K562 (cell line): ENCODE measurements at regions not wholly inside any gene's neighbourhood (a gene's known extent, or its start where the extent isn't known, plus 50 kb on each side); places are given as distances from the start of the nearest gene placed in this dataset.

Experiments
- ATAC-seq: fragments of 200-7000 bp; cut with Tn5 transposase; 3 replicates; pipeline ENCODE4 v1.9.1; 2020; ENCODE audit warnings: moderate library complexity
- BruUV-seq: library from RNA; stranded (reverse); fragments of 400-500 nt; replicated peaks from 2 replicates; lab custom pipeline; 2021; lab: Mats Ljungman, UMichigan
- CTCF ChIA-PET: fragments of 300-600 bp; formaldehyde crosslinking; extraction: SDS; loops from one replicate; lab custom pipeline; 2021; ENCODE audit warnings: low intra/inter-chr PET ratio; lab: Yijun Ruan, JAX
- POLR2A ChIA-PET: fragments of 300-600, 350-650 bp; sonication (Branson Sonifier 250); formaldehyde crosslinking; extraction: SDS; loops from one replicate; lab custom pipeline; 2021; ENCODE audit warnings: antibody characterized with exemption, inconsistent platforms; lab: Yijun Ruan, JAX
- DNase-seq, 4 experiments: peaks; one replicate each; pipeline versions ENCODE4 v3.0.0 to v3.0.0-alpha.2; 2011 to 2018; ENCODE audit warnings: low spot score in 3 of 4, mixed read lengths in 3 of 4; ENCODE audit errors: extremely low read depth in 1 of 4
- FAIRE-seq: peaks from 2 replicates; lab custom pipeline; 2011; peaks lifted over from hg19 to GRCh38; lab: Jason Lieb, UNC
- H2AFZ ChIP-seq: 2 replicates; pipeline ENCODE4 v1.6.0; 2011; ENCODE audit warnings: low read depth, low read length, control low read depth, inconsistent platforms
- H3K27ac ChIP-seq: fragments of 200-600 bp; 3 replicates; pipeline ENCODE4 v1.8.0; 2011; ENCODE audit warnings: low read depth, mild to moderate bottlenecking, control low read depth, inconsistent platforms, low read length, moderate library complexity, mixed read lengths; ENCODE audit errors: extremely low read depth
- H3K27me3 ChIP-seq, 2 experiments: fragments of 300-600 bp in 1 of 2; 2 replicates in 1 of 2; 3 replicates in 1 of 2; pipeline versions ENCODE4 v1.6.0 to v1.8.0; 2011; ENCODE audit warnings: inconsistent platforms in 2 of 2, low read length in 2 of 2, mild to moderate bottlenecking in 1 of 2, mixed read lengths in 1 of 2, moderate library complexity in 1 of 2; ENCODE audit not compliant: control insufficient read depth in 2 of 2, insufficient read depth in 2 of 2
- H3K36me3 ChIP-seq: fragments of 300-600 bp; 3 replicates; pipeline ENCODE4 v1.8.0; 2011; ENCODE audit warnings: mild to moderate bottlenecking, low read length, inconsistent platforms; ENCODE audit not compliant: control insufficient read depth, insufficient read depth
- H3K4me1 ChIP-seq, 2 experiments: fragments of 200-600 bp in 1 of 2; replicated peaks in 1 of 2; 2 replicates in 1 of 2; 3 replicates in 1 of 2; pipeline versions ENCODE4 v1.5.1 to v1.8.0; 2011; ENCODE audit warnings: inconsistent platforms in 2 of 2, low read length in 2 of 2, mild to moderate bottlenecking in 1 of 2, mixed read lengths in 1 of 2, moderate library complexity in 1 of 2; ENCODE audit not compliant: control insufficient read depth in 2 of 2, insufficient read depth in 2 of 2
- H3K4me2 ChIP-seq: 2 replicates; pipeline ENCODE4 v1.6.1; 2011; ENCODE audit warnings: low read length, control low read depth, inconsistent platforms, mixed read lengths; ENCODE audit not compliant: insufficient read depth
- H3K4me3 ChIP-seq: fragments of 200-600 bp; sonication (generic), shearing (Covaris generic); 2 replicates; pipeline ENCODE4 v1.5.1; 2016; ENCODE audit warnings: control low read depth, inconsistent platforms
- H3K79me2 ChIP-seq: fragments of 200-600 bp; 3 replicates; pipeline ENCODE4 v1.8.0; 2011; ENCODE audit warnings: low read length, inconsistent platforms; ENCODE audit not compliant: control insufficient read depth, insufficient read depth
- H3K9ac ChIP-seq, 2 experiments: 2 replicates each; pipeline versions ENCODE4 v1.6.0 to v1.6.1; 2011; ENCODE audit warnings: low read depth in 2 of 2, low read length in 2 of 2, control low read depth in 1 of 2, inconsistent platforms in 1 of 2, mild to moderate bottlenecking in 1 of 2, mixed read lengths in 1 of 2; ENCODE audit not compliant: insufficient read depth in 1 of 2
- H3K9me1 ChIP-seq: one replicate; pipeline ENCODE4 v1.6.0; 2011; ENCODE audit warnings: inconsistent platforms, mild to moderate bottlenecking, low read length, moderate library complexity; ENCODE audit not compliant: control insufficient read depth, insufficient read depth
- H3K9me3 ChIP-seq: replicated peaks from 2 replicates; pipeline ENCODE4 v1.5.1; 2011; ENCODE audit warnings: low read depth, low read length, inconsistent platforms; ENCODE audit not compliant: control insufficient read depth, insufficient read depth
- H4K20me1 ChIP-seq: replicated peaks from 2 replicates; pipeline ENCODE4 v1.6.1; 2011; ENCODE audit warnings: low read length, inconsistent platforms, mixed read lengths; ENCODE audit not compliant: control insufficient read depth, insufficient read depth
- BRD9 ChIP-seq: fragments of 450-650 bp; IDR thresholded peaks from 2 replicates; pipeline ENCODE4 v1.6.1; 2018; ENCODE audit warnings: low read depth; ENCODE audit not compliant: partially characterized antibody
- CBX3 ChIP-seq, 2 experiments: IDR thresholded peaks; 1 replicate in 1 of 2; 2 replicates in 1 of 2; pipeline ENCODE4 v1.6.1; 2012; ENCODE audit warnings: inconsistent platforms in 2 of 2, low read length in 2 of 2, borderline replicate concordance in 1 of 2, control low read depth in 1 of 2
- E4F1 ChIP-seq: fragments of 250-450 bp; sonication (Bioruptor Pico); IDR thresholded peaks from 2 replicates; pipeline ENCODE4 v1.5.0; 2021; ENCODE audit warnings: mild to moderate bottlenecking, borderline replicate concordance
- FOSL1 ChIP-seq: fragments of 200-800 bp; sonication (Bioruptor generic); conservative IDR thresholded peaks from 2 replicates; pipeline ENCODE4 v1.6.1; 2016; ENCODE audit warnings: missing genetic modification characterization, missing compliant biosample characterization
- HES1 ChIP-seq: fragments of 450-650 bp; IDR thresholded peaks from 2 replicates; pipeline ENCODE4 v1.6.1; 2016; ENCODE audit warnings: low read depth, mild to moderate bottlenecking, moderate library complexity
- POLR2G ChIP-seq: fragments of 200-400 bp; formaldehyde crosslinking; IDR thresholded peaks from 2 replicates; pipeline ENCODE4 v1.6.1; 2017; ENCODE audit warnings: low read depth, mild to moderate bottlenecking, antibody characterized with exemption, low read length, moderate library complexity
- RFX7 ChIP-seq: fragments of 250-450 bp; sonication (Bioruptor Pico); IDR thresholded peaks from 2 replicates; pipeline ENCODE4 v1.5.1; 2021; ENCODE audit warnings: mild to moderate bottlenecking
- SETDB1 ChIP-seq: IDR thresholded peaks from one replicate; pipeline ENCODE4 v1.6.1; 2012; ENCODE audit warnings: low read length, control low read depth, inconsistent platforms
- SLC30A9 ChIP-seq: fragments of 250-450 bp; sonication (Bioruptor Pico); IDR thresholded peaks from 2 replicates; pipeline ENCODE4 v1.8.0; 2022; ENCODE audit warnings: mild to moderate bottlenecking, moderate library complexity
- TAL1 ChIP-seq: fragments of 450-650 bp; IDR thresholded peaks from 2 replicates; pipeline ENCODE4 v1.6.1; 2016; ENCODE audit warnings: mild to moderate bottlenecking
- TCF15 ChIP-seq: fragments of 250-450 bp; sonication (Bioruptor Pico); IDR thresholded peaks from 2 replicates; pipeline ENCODE4 v1.8.0; 2022; ENCODE audit warnings: moderate library complexity, mild to moderate bottlenecking, inconsistent platforms
- ZFPM2 ChIP-seq: fragments of 250-450 bp; sonication (Bioruptor Pico); IDR thresholded peaks from 2 replicates; pipeline ENCODE4 v1.5.1; 2022; ENCODE audit warnings: mild to moderate bottlenecking
- ZNF12 ChIP-seq: sonication (generic); formaldehyde crosslinking; IDR thresholded peaks from 2 replicates; pipeline ENCODE4 v1.4.0; 2020; ENCODE audit warnings: mild to moderate bottlenecking, missing genetic modification reagents
- ZNF655 ChIP-seq: fragments of 250-450 bp; sonication (Bioruptor Pico); IDR thresholded peaks from 2 replicates; pipeline ENCODE4 v1.5.0; 2021
- ZSCAN32 ChIP-seq: fragments of 450-650 bp; formaldehyde crosslinking; IDR thresholded peaks from 2 replicates; pipeline ENCODE4 v1.4.0; 2020; ENCODE audit warnings: mild to moderate bottlenecking, moderate library complexity
- WGBS: fragments of 100-300 bp; shearing (Covaris generic); methylation state at CpG from one replicate; pipeline ENCODE4 v1.1.6; 2016; ENCODE audit warnings: low coverage, mixed read lengths; ENCODE audit not compliant: insufficient coverage; ENCODE audit errors: missing lambda C conversion rate; 5-methylcytosine and 5-hydroxymethylcytosine counted together
- in situ Hi-C: fragments of 300-500 bp; cut with MboI; formaldehyde crosslinking; loops from 4 replicates; pipeline ENCODE4 v1.15.0; 2018; ENCODE audit warnings: inconsistent platforms, mixed read lengths
- intact Hi-C: fragments of 100-400 bp; cut with micrococcal nuclease; formaldehyde crosslinking; loops from 2 replicates; pipeline ENCODE4 v1.14.2; 2022

DNA sequence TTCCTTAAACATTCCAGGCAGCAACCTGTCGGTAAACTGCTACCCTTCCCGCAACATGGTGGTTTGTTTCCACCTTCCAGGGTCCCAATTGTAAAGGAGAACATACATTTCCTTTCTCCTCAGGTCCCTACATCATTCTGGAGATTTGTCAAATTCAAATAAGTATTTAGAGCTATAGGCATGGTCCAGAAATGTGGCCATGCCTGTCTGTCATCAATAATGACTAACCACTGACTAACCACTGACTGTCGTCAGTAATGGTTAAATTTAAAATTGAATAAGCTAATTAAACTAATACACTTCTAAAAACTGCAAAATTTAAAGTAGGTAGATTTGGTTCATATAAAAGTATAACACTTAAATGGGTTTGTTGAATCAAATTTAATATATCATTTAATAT, 984.0 kb upstream of the SLC39A10 start:
- Histone ChIP-seq H3K9ac (no peak overlapping the region), H3K36me3 (no peaks in the 10 kb centered on the region), H3K4me3 (no peak overlapping the region), H3K4me2 (no peak overlapping the region), H3K9me3 (no peaks in the 10 kb centered on the region), H3K9me1 (no peaks in the 10 kb centered on the region), H3K27ac (no peak overlapping the region), H3K4me1 (no peaks in the 10 kb centered on the region), H3K27me3 (no peaks in the 10 kb centered on the region), H2AFZ (no peak overlapping the region), H4K20me1 (no peaks in the 10 kb centered on the region), H3K79me2 (no peaks in the 10 kb centered on the region)
- ChIA-PET CTCF (no interaction called here), POLR2A (no interaction called here)
- in situ Hi-C loops, result no loop called here
- FAIRE-seq, result no peak
- WGBS, result 0% methylated on average over 3 of the region's 3 CpGs
- no peak for DNase-seq
- intact Hi-C loops, result no loop called here
- BruUV-seq, result no TSS peak
- no peak for ATAC-seq
- TF ChIP-seq RFX7 (CRISPR knock-in tag) (no peak), FOSL1 (no peak), ZNF655 (CRISPR knock-in tag) (no peak), BRD9 (no peak), ZSCAN32 (no peak), POLR2G (no peak), TAL1 (no peak), TCF15 (CRISPR knock-in tag) (no peak), SLC30A9 (CRISPR knock-in tag) (no peak), SETDB1 (no peak), ZNF12 (CRISPR knock-in tag) (no peak), HES1 (no peak), E4F1 (CRISPR knock-in tag) (no peak), CBX3 (IDR thresholded peaks at IDR 0.05; ENCODE audit: borderline replicate concordance in 1 of 2, low read length in 2 of 2) (no peak), ZFPM2 (no peak)
